AG10803 (cell line): ENCODE measurements at regions not wholly inside any gene's neighbourhood (a gene's known extent, or its start where the extent isn't known, plus 50 kb on each side); places are given as distances from the start of the nearest gene placed in this dataset.
A peak's percentile ranks its signal among the peaks of the same experiment; 100 is the strongest.

ENCODE experiments used
- DNase-seq: peaks from one replicate; pipeline ENCODE4 v3.0.0; 2010; ENCODE audit warnings: low read depth
- H3K4me3 ChIP-seq: 2 replicates; pipeline ENCODE4 v1.5.1; 2011; ENCODE audit warnings: mild to moderate bottlenecking, low read length, control low read depth
- TF ChIP-seq, protein P1 (sequence below): conservative IDR thresholded peaks from 2 replicates; pipeline ENCODE4 v1.5.1; 2011; ENCODE audit warnings: mild to moderate bottlenecking, low read length, control low read depth, inconsistent platforms

GRCh38 chr13:50522506-50522905 lies 321.0 kb downstream of the DLEU7 start:
- TF ChIP-seq, protein P1, sequence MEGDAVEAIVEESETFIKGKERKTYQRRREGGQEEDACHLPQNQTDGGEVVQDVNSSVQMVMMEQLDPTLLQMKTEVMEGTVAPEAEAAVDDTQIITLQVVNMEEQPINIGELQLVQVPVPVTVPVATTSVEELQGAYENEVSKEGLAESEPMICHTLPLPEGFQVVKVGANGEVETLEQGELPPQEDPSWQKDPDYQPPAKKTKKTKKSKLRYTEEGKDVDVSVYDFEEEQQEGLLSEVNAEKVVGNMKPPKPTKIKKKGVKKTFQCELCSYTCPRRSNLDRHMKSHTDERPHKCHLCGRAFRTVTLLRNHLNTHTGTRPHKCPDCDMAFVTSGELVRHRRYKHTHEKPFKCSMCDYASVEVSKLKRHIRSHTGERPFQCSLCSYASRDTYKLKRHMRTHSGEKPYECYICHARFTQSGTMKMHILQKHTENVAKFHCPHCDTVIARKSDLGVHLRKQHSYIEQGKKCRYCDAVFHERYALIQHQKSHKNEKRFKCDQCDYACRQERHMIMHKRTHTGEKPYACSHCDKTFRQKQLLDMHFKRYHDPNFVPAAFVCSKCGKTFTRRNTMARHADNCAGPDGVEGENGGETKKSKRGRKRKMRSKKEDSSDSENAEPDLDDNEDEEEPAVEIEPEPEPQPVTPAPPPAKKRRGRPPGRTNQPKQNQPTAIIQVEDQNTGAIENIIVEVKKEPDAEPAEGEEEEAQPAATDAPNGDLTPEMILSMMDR = no peak
- no peak overlapping the region for H3K4me3 ChIP-seq
- DNase-seq = no peak

GRCh38 chr13:50523307-50523706 lies 320.2 kb downstream of the DLEU7 start:
- DNase-seq = no peak
- TF ChIP-seq, protein P1 = no peak
- H3K4me3 ChIP-seq = no peak overlapping the region

DNA sequence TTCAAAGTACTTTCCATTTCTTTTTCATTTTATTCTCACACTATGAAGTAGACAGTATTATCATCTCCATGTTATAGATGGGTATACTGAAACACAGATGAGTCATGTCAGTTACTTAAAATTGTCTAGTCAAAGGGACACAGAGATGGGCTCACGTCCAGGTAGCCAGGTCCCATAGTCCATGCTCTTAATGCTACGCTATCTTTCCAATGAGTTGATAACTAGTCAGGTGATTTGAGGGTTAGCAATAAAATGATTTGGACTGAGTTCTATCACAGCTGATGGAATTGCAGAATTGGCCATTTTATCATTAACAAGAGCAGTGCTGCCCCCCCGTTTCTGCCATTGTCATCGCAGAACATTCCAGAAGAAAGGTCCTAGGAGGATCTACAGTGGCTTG lies 318.9 kb downstream of the DLEU7 start:
- no peak overlapping the region for H3K4me3 ChIP-seq
- TF ChIP-seq, protein P1 = no peak
- no peak for DNase-seq

DNA sequence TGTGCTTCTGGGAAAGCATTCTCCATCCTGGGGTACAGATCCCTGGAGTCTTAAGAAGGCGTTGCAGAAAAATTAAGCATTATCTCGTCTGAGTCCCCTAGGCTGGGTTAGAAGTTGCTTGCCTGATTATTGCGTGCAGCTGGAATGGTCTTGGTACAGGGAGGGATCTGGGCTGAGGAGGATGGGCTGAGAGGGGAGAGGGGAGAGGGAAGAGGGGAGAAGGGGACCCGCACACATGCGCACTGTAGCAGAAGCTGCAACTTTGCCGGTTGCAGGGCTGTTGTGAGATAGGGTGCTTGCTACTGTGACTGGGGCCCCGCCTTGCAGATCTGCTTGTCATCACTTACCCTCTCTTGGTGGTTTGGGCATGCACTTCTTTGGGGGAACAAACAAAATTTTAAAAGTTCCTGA lies 316.8 kb downstream of the DLEU7 start:
- TF ChIP-seq, protein P1 = no peak
- no peak overlapping the region for H3K4me3 ChIP-seq
- no peak for DNase-seq

DNA sequence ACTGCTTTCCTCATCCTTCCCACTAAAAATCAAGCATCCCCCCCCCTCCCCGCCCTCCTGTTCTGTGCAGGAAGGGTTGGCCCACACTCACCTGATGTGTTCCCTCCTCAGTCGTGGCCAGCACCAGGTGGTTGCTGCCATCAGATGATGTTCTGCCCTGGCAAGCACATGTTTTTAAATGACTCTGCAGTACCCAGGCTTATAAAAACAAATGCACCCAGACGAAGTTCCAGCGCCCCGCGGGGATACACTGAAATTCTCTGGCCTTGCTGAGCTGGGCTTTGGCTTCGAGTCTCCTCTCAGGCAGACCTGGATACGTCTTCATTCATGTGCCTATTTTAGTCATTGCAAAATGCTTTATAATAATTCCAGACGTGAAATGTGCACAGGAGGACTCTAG lies 316.3 kb downstream of the DLEU7 start:
- TF ChIP-seq, protein P1 = no peak
- DNase-seq = no peak

GRCh38 chr13:50527612-50528509 lies 315.6 kb downstream of the DLEU7 start:
- TF ChIP-seq, protein P1 = no peak
- DNase-seq = peak; percentile 52
- H3K4me3 ChIP-seq = no peak overlapping the region

More for the DNA sequence above, 316.3 kb downstream of the DLEU7 start:
- H3K4me3 ChIP-seq = no peak overlapping the region

- DNase-seq = peak; percentile 84
- TF ChIP-seq, protein P1 = no peak
- peak overlapping the region; percentile 26 for H3K4me3 ChIP-seq
These were observed 314.2 kb downstream of the DLEU7 start for GRCh38 chr13:50529154-50529882.
